Endothelial cell of umbilical vein (primary cell): ENCODE measurements at regions not wholly inside any gene's neighbourhood (a gene's known extent, or its start where the extent isn't known, plus 50 kb on each side); places are given as distances from the start of the nearest gene placed in this dataset.

Source experiments
- BruUV-seq: library from RNA; stranded (reverse); fragments of 400-500 nt; replicated peaks from 2 replicates; lab custom pipeline; 2021; lab: Mats Ljungman, UMichigan
- CTCF ChIA-PET: fragments of 300-600, 350-600 bp; sonication (Branson Sonifier 250); formaldehyde crosslinking; loops from one replicate; lab custom pipeline; 2021; ENCODE audit warnings: antibody characterized with exemption, inconsistent platforms; lab: Charles Lee
- POLR2A ChIA-PET: fragments of 300-600, 350-600 bp; sonication (Branson Sonifier 250); formaldehyde crosslinking; loops from one replicate; lab custom pipeline; 2021; ENCODE audit warnings: antibody characterized with exemption, inconsistent platforms; lab: Charles Lee
- DNase-seq: peaks from one replicate; pipeline ENCODE4 v3.0.0-alpha.2; 2011; ENCODE audit warnings: low read depth, low spot score
- FAIRE-seq: peaks from 2 replicates; lab custom pipeline; 2011; peaks lifted over from hg19 to GRCh38; lab: Jason Lieb, UNC
- H2AFZ ChIP-seq: 2 replicates; pipeline ENCODE4 v1.6.0; 2012; ENCODE audit warnings: low read depth, low read length, control low read depth, inconsistent platforms
- H3K27ac ChIP-seq: 2 replicates; pipeline ENCODE4 v1.5.1; 2011; ENCODE audit warnings: low read depth, mild to moderate bottlenecking, control low read depth, low read length, moderate library complexity; ENCODE audit not compliant: insufficient read depth
- H3K27me3 ChIP-seq, 2 experiments: 2 replicates each; pipeline versions ENCODE4 v1.6.0 to v1.6.1; 2011; ENCODE audit warnings: low read length in 2 of 2, mixed read lengths in 1 of 2; ENCODE audit not compliant: control insufficient read depth in 2 of 2, insufficient read depth in 2 of 2
- H3K36me3 ChIP-seq, 2 experiments: 2 replicates in 1 of 2; 3 replicates in 1 of 2; pipeline ENCODE4 v1.5.1; 2011; ENCODE audit warnings: low read length in 2 of 2, mild to moderate bottlenecking in 1 of 2, moderate library complexity in 1 of 2; ENCODE audit not compliant: control insufficient read depth in 2 of 2, insufficient read depth in 2 of 2; ENCODE audit errors: extremely low read depth in 1 of 2
- H3K4me1 ChIP-seq: 3 replicates; pipeline ENCODE4 v1.5.1; 2011; ENCODE audit warnings: mild to moderate bottlenecking, low read length; ENCODE audit not compliant: control insufficient read depth, insufficient read depth; ENCODE audit errors: extremely low read depth
- H3K4me2 ChIP-seq: 2 replicates; pipeline ENCODE4 v1.6.1; 2011; ENCODE audit warnings: low read length, control low read depth, mixed read lengths; ENCODE audit not compliant: insufficient read depth
- H3K4me3 ChIP-seq, 3 experiments: fragments of 200-600 bp in 1 of 3; sonication (generic), shearing (Covaris generic) in 1 of 3; replicated peaks in 1 of 3; 2 replicates each; pipeline ENCODE4 v1.5.1; 2011 to 2016; ENCODE audit warnings: control low read depth in 3 of 3, low read length in 3 of 3, mild to moderate bottlenecking in 2 of 3, inconsistent platforms in 1 of 3, low read depth in 1 of 3, moderate library complexity in 1 of 3; ENCODE audit not compliant: insufficient read depth in 1 of 3
- H3K79me2 ChIP-seq: 2 replicates; pipeline ENCODE4 v1.6.0; 2012; ENCODE audit warnings: low read length, inconsistent platforms; ENCODE audit not compliant: control insufficient read depth, insufficient read depth
- H3K9ac ChIP-seq: replicated peaks from 2 replicates; pipeline ENCODE3; 2011; ENCODE audit warnings: low read length, control low read depth; ENCODE audit not compliant: insufficient read depth; ENCODE audit errors: extremely low read depth
- H3K9me1 ChIP-seq: replicated peaks from 3 replicates; pipeline ENCODE4 v1.6.0; 2011; ENCODE audit warnings: mild to moderate bottlenecking, low read length; ENCODE audit not compliant: control insufficient read depth, insufficient read depth; ENCODE audit errors: extremely low read depth
- H3K9me3 ChIP-seq: replicated peaks from 2 replicates; pipeline ENCODE4 v1.5.1; 2012; ENCODE audit warnings: low read length, inconsistent platforms; ENCODE audit not compliant: control insufficient read depth, insufficient read depth
- H4K20me1 ChIP-seq: replicated peaks from 2 replicates; pipeline ENCODE3; 2011; ENCODE audit warnings: mild to moderate bottlenecking, low read length; ENCODE audit not compliant: control insufficient read depth, insufficient read depth; ENCODE audit errors: extremely low read depth
- CTCF ChIP-seq, 2 donors: IDR thresholded peaks; 1 replicate in 1 of 2; 2 replicates in 1 of 2; pipeline ENCODE4 v1.5.1; 2011; ENCODE audit warnings: low read length in 2 of 2, mild to moderate bottlenecking in 2 of 2, moderate library complexity in 2 of 2, control low read depth in 1 of 2, inconsistent platforms in 1 of 2, low read depth in 1 of 2; ENCODE audit not compliant: insufficient read depth in 1 of 2; ENCODE audit errors: extremely low read depth in 1 of 2
- EZH2 ChIP-seq: IDR thresholded peaks from 2 replicates; pipeline ENCODE4 v1.6.1; 2012; ENCODE audit warnings: borderline replicate concordance, low read depth, mild to moderate bottlenecking, moderate library complexity, low read length, inconsistent platforms; ENCODE audit not compliant: severe bottlenecking
- FOS ChIP-seq: IDR thresholded peaks from 2 replicates; pipeline ENCODE4 v1.6.1; 2011; ENCODE audit warnings: mild to moderate bottlenecking, low read length, moderate library complexity, borderline replicate concordance; ENCODE audit not compliant: insufficient read depth
- GATA2 ChIP-seq: IDR thresholded peaks from 2 replicates; pipeline ENCODE4 v1.7.0; 2011; ENCODE audit warnings: low read depth, mild to moderate bottlenecking, moderate library complexity, mixed read lengths, low read length; ENCODE audit not compliant: insufficient read length, insufficient read depth
- JUN ChIP-seq: IDR thresholded peaks from 2 replicates; pipeline ENCODE4 v1.6.1; 2011; ENCODE audit warnings: borderline replicate concordance, low read depth; ENCODE audit not compliant: insufficient read length, insufficient read depth
- MAX ChIP-seq: IDR thresholded peaks from 2 replicates; pipeline ENCODE4 v1.6.1; 2011; ENCODE audit not compliant: insufficient read depth, insufficient read length
- MYC ChIP-seq: IDR thresholded peaks from one replicate; pipeline ENCODE4 v1.6.1; 2011; ENCODE audit warnings: mild to moderate bottlenecking, low read depth, low read length
- POLR2A ChIP-seq: IDR thresholded peaks from 2 replicates; pipeline ENCODE4 v1.6.1; 2012; ENCODE audit warnings: low read depth, mild to moderate bottlenecking, control low read depth, low read length
- POLR2AphosphoS5 ChIP-seq: IDR thresholded peaks from 2 replicates; pipeline ENCODE4 v1.6.1; 2012; ENCODE audit warnings: low read depth, mild to moderate bottlenecking, control low read depth, low read length, moderate library complexity; ENCODE audit not compliant: insufficient read depth
- dilution Hi-C: fragments of 300-500 bp; cut with MboI; formaldehyde crosslinking; loops from one replicate; pipeline ENCODE4 v1.15.0; 2019; ENCODE audit warnings: low sequenced_read_pairs; ENCODE audit not compliant: extremely low pct_ligation_motif_present
- intact Hi-C: fragments of 100-400 bp; cut with micrococcal nuclease; formaldehyde crosslinking; loops from one replicate; pipeline ENCODE4 v1.10.0; 2022

GRCh38 chr3:18987070-18987469 lies 161.2 kb upstream of the KCNH8 start:
- Histone ChIP-seq H4K20me1 (no peaks in the 10 kb centered on the region), H3K4me3 (no peak overlapping the region), H3K9me3 (no peaks in the 10 kb centered on the region), H2AFZ (no peak overlapping the region), H3K4me1 (no peaks in the 10 kb centered on the region), H3K27ac (no peak overlapping the region), H3K27me3 (no peaks in the 10 kb centered on the region), H3K79me2 (no peaks in the 10 kb centered on the region), H3K36me3 (no peaks in the 10 kb centered on the region), H3K9ac (no peak overlapping the region), H3K4me2 (no peak overlapping the region), H3K9me1 (no peaks in the 10 kb centered on the region)
- TF ChIP-seq EZH2: no peak
- no peak for TF ChIP-seq POLR2A
- no peak for TF ChIP-seq MYC
- no peak for TF ChIP-seq FOS
- TF ChIP-seq CTCF (IDR thresholded peaks at IDR 0.05; ENCODE audit: extremely low read depth in 1 of 2, insufficient read depth in 1 of 2, low read depth in 1 of 2, low read length in 2 of 2): no peak
- TF ChIP-seq POLR2AphosphoS5: no peak
- no peak for TF ChIP-seq MAX
- TF ChIP-seq JUN: no peak
- no peak for TF ChIP-seq GATA2
- dilution Hi-C loops: no loop called here
- intact Hi-C loops: no loop called here
- DNase-seq (no peak), FAIRE-seq (no peak)
- ChIA-PET CTCF (no interaction called here), POLR2A (no interaction called here)
- no TSS peak for BruUV-seq
